ENCODE measurements at regions not wholly inside any gene's neighbourhood (a gene's known extent, or its start where the extent isn't known, plus 50 kb on each side); places are given as distances from the start of the nearest gene placed in this dataset.

DNA sequence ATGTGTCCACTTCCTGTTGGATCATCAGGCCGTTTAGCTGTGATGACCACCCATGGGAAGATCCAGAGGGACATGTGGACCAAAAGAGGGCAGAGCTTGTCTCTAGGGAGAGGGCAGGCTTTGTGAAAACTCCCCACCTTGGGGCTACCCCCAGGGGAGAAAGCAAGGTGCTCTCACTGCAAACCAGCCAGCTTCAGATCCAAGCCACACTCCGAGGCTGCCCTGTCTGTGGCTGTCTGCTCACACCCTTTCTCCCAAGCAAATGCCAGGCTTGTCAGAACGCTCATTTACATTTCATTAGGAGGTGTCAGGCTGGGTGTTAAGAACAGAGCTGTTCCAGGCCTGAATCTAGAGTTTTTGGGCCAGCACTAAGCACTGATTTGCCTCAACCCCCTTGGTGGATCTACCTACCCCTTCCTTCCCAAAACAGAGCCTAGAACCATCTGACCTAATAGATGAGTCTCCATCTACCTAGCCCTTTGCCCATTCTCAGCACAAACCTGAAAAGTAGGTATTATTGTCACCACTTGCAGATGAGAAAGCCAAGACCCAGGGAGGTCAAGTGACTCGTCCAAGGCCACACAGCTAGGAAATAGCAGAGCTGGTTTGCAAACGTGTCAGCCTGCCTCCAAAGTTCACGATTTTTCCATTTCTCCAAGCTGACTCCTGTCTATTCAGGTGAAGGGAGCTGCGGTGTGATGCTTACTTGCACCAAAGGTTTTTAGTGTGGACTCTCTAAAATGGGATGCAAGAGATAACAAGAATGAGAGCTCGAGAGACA is 130.9 kb downstream of the EMX2 start:
- no peak for DNase-seq

DNA sequence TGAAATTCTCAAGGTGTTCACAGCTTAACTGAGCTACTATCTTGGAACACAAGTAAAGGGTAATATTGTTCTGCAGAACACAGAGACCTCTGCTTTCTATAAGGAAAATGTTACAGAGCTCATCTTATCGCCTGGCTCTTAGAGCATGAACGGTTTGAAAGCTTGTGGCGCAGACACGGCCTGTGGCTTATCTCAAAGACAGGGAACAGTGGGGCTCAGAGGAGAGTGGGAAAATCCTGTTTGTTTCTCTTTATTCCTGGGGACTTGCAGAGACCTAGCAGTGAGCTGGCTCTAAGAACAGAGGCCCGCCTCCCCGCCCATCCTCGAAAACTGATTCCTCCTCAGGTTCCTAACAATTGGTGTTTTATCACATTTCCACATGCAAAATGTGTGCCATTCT is 131.7 kb downstream of the EMX2 start:
- DNase-seq, result no peak

DNA sequence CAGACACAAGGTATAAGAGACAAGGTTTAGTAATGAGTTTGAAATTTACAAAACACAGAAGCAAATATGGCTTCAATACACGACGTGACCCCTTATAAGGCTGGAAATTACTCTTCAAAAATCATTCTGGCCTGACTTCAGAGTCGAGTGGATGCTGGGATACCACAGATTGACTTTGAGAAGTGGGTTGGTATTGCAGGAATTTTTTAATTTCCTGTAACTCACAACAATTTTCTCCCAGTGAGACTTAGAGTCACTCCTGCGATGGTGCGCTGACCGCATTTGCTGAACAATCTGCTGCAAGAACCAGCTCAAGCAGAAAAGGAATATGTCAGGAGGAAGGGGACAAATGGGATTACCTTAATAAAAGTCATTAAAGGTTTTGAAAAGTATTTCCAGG is 132.1 kb downstream of the EMX2 start:
- no peak for DNase-seq

DNA sequence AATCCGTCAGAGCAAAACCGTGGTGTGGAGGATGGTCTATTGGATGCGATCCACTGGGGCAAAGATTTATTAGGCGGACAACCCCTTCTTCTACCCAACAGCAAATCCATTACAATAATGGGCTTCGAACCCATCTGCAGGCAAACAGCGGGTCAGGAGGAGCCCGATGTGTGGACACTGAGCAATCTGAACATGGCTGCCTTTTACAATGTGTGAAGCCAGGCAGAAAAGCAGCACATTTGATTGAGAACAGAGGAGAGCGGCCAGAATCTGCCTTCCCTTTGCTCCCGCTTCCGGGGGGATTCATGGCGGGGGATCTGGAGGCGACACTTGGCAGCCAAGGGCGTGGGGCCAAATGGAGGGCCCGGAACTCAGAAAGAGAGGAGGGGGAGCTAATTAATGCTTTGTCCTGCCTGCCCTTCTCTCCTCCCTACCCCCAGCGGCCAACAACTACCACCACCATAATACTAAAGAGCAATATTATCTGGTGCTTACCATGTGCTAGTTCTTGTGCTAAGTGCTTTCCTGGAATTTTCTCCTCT is 133.0 kb downstream of the EMX2 start:
- DNase-seq, result peak; percentile 45

DNA sequence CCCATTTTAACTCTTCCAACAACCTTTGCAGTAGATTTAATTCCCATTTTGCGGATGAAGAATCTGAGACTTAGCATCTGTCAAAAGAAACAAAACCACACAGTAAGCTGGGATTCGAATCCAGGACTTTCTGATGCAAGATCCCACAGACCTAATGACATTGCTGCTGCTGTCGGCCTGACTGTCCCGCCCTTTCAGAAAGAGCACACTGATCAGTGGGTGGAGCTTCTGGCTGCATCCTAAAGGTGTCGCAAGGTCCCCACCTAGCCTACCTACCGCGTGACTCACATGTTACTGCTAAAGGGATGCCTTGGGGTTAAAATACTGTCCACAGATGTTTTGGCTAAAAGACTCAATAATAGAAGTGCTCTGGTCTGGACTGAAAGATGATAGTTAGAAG is 134.7 kb downstream of the EMX2 start:
- no peak for DNase-seq

DNA sequence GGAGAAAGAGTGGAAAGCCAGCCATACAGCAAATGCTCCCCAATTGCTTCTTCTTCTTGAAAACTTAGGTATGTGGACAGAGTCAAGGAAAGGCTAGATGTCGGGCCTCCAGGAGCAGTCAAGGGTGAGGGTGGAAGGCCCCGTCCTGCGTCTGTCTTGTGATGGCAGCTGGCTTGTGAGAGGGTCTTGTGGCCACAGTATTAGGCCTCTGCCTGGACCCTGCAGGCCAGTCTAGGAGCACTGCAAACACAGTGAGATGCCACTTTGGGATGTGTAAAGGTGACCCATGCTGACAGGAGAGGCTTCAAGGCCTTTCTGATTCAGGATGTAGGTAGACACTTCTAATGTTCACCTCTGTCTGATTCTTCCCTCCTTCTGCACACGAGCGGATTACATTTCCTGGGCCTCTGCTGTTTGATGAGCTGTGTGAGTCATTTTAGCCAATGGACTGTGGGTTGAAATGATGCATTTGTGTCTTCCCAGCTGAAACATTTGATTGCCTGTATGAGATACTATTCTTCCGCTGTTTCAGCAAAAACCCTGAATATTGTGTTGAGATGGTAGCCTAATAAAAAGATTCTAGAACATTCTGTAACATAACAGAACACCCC is 135.4 kb downstream of the EMX2 start:
- no peak for DNase-seq

DNA sequence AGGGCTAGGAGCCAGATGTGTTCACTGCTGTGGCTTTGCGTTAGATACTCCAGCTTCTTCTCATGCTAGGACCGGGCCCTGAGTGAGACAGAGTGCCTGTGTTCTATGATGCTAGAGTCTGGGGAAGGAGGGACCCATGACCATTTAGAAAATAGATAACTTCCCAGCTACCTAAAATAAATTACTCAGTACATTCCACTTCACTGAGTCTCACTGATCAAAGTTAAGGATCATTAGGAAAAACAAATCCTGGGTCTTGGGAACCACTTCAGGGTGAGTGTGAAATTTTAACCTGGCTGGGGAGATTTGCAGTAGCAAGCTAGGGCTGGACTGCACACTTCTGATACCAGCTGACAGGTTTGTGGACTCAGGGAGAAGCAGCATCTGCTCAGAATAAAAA is 138.1 kb downstream of the EMX2 start:
- no peak for DNase-seq

DNA sequence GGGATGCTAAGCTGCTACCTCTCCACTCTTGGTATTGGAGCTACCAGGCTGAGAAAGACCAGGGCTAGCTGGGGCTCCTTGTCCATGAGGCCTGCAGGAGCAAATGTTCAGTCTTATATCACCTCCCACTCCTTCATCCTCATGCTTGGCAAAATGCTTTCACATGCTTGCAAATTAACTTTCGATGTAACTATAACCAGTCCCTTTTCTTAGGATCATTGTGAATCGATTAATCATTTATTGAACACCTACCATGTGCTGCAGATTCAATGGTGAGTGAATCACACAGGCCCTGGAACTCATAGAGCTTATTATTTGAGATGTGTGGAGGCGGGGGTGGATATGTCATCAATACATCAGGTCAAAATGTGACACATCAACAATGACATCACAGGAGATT is 138.6 kb downstream of the EMX2 start:
- DNase-seq, result no peak

DNA sequence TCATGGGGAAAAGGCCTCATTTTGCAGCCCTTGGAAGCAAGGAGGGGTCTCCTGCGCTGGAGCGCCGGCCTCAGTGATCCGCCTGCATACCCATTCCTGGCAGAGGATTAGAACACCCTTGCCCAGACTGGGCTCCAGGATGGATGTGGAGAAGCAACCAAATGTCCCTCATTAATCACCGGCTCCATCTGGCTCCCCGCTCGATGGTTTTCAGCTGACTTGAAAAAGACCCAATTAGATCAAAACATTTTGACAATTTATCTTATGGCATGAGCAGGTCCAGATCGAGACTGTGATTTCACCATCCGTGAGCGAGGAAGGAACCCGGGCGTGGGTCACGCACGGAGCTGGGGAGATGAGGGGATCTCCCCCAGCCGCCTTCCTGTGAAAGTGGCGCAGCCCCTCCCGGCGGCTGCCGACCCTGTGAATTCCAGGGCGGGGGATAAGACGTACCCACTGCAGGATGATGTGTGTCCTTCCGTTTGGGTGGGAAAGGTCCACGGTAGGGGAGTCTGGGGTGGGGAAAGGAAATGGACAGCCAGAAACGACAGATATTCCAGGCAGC is 141.6 kb downstream of the EMX2 start:
- DNase-seq, result no peak

DNA sequence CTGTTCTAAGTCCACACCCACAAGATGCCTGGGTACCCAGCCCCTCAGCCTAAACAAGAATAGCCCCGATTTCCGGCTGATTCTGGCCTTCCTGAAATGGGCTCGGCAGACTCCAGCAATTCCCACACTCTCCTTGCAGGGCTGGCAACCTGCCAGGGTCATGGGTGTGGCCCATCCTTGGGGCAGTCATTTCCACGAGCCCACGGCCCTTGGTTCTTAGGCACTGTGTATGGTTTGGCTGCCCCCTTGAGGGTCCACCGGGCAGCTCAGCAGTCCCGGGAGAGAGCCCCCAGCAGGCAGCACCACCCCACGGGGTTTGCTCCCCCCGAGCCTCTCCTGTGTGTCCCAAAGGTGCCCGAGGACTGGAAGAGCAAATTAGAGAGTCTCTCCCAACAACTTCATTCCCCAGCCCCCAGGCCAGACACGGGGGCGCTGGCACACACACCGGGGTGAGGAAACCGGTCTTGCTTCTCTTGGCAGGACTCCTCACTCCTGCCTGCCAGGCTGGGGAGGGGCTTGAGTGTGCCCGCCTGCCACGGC is 142.2 kb downstream of the EMX2 start:
- no peak for DNase-seq

DNA sequence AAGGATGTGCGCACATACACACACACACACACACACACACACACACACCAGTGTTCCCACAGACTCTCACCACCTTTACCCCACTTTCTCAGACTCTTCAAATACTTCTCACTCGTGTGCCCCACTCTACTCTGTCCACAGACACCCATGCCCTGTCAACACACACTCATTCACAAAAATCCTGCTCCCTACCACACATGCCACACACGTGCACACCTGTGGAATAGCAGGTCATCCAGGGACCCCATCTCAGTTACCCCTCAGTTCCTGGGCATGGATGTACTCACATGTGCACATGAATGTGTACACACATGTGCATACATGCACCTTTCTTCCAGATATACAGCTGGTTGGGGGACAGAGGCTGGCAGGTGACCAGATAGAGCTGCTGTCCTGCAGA is 142.9 kb downstream of the EMX2 start:
- no peak for DNase-seq

DNA sequence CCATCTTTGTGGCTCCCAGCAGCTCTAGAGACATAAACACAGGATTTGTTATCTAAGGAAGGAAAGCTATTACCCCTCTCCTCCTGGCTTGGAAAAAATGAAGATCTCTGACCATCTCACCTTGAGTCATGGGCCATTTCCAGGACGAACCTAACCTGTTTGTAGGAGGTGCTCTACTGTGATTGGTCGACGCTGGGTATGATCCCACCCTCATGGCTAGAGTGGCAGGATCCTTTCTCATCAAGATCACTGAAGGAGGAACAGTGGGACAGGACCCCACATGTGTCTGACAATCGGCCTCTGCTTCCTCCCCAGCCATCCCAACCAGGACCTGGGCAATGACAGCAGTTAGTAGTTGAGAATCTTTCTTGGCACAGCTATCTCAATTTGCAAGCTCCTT is 144.1 kb downstream of the EMX2 start:
- DNase-seq, result no peak

DNA sequence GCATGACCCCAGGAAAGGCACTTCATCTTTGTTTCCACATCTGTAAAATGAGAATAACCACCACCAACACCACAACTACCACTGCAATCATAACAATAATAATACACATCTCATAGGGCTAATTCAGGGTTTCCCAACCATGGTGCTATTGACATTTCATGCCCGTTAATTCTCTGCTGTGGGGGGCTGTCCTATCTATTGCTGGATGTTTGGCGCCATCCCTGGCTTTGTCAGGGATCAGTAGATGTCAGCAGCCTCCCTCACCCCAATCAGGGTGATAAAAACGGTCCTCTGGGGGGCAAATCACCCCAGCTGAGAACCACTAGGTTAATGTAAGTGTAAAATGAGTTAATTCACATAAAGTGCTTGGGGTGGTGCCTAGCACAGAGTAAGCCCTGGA is 145.8 kb downstream of the EMX2 start:
- no peak for DNase-seq

DNA sequence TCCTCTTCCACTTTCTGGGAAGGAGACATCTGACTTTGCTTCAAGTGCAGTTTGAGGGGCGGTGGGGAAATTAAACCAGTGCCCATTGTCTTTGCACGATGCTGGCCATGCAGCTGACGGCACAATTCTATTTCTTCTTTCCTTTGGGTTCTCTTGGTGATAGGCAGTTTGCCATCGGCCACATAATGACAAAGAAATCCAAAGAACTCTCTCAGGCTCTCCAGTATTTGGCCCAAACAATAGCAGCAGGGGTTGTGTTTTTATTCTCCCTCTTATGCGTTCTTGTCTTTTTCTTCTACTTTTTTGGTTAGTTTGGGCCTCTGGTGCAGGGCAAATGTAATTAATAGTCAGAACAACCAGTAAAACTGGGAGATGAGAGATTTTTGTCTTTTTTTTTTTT is 147.0 kb downstream of the EMX2 start:
- no peak for DNase-seq

DNA sequence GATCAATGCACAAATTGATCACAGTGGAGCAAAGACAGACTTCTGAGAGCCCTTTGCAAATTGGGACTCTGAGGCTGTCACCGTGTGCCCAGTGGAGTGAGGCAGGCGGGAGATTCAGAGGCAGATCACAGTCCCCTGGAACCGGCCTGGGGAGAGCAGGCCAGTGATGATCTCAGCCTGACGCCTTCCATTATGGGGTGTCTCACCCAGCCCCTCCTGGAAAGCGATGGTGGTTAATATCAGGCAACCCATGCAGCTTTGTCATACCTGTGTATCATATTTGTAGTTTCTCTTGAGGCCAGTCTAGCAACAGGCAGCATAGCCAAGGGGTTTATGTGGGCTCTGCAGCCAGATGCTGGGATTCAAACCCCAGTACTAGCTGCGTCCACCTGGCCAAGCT is 147.8 kb downstream of the EMX2 start:
- DNase-seq, result no peak

DNA sequence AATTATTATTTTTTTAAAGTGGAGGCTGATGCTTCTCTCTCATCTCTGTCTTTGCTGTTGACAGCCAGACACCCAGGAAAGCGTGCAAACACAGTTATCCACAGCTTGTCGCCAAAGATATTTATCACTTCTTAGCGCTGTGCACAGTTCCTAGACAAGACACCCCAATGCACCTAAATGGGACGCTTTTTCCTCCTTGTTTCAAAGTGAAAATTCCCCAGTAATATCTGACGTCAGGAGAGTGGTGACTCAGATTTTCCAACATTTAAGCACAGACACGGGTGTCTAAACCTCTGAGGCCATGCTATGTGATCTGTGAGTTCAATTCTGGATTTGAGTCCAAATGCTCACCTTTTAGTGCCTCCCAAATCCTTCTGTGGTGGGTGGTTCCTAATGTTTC is 151.6 kb downstream of the EMX2 start:
- DNase-seq, result no peak

DNA sequence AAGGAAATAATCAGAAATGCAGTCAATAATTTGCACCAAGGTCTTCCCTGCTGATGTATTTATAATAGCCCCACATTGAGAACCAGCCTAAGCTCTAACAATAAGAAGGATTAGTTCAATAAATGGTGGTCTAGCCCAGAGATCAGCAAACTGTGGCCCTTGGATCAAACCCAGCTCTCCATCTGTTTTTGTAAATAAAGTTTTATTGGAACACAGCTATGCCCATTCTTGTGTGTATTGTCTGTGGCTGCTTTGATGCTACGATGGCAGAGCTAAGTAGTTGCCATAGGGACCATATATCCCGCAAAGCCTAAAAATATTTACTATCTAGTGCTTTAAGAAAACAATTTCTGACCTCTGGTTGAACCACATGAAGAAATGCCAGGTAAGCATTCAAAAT is 154.9 kb downstream of the EMX2 start:
- DNase-seq, result no peak

DNA sequence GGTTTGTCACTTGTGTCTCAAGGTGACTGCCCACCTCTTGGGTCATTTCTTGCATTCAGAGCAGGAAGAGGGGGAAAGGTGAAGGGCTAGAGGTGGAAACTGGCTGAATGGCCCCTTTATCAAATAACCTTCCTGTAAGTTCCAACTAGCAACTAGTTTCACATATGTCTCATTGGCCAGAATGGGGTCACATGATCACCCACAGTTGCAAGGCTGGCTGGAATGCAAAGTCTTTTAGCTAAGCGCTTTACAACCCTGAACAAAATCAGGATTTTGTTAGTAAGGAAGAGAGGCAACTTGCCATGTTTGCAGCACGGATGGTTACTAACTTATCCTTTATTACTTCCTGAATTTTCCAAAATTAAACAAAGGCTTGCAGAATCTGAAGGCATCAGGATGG is 156.3 kb downstream of the EMX2 start:
- no peak for DNase-seq

DNA sequence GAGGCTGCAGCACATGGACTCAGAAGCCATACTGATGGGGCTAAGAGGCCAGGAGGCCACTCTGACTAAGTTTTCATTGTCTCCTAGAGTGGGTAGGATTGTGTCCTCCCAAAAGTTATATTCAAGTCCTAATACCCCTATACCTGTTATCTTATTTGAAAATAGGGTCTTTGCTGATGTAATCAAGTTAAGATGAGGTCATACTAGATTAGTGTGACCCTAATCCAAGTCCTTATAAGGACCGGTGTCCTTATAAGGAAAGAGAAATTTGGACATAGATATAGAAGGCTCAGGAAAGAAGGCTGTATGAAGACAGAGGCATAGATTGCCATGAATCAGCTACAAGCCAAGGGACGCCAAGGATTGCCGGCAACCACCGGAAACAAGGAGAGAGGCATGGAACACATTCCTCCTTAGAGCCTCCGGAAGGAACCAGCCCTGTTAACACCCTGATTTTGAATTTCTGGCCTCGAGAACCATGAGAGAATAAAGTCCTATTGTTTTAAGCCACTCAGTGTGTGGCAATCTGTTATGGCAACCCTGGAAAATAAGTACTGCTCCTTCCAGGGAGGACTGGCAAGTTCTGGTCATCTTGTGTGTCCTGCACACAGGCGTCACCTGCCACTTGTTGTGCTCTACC is 157.0 kb downstream of the EMX2 start:
- DNase-seq, result no peak

DNA sequence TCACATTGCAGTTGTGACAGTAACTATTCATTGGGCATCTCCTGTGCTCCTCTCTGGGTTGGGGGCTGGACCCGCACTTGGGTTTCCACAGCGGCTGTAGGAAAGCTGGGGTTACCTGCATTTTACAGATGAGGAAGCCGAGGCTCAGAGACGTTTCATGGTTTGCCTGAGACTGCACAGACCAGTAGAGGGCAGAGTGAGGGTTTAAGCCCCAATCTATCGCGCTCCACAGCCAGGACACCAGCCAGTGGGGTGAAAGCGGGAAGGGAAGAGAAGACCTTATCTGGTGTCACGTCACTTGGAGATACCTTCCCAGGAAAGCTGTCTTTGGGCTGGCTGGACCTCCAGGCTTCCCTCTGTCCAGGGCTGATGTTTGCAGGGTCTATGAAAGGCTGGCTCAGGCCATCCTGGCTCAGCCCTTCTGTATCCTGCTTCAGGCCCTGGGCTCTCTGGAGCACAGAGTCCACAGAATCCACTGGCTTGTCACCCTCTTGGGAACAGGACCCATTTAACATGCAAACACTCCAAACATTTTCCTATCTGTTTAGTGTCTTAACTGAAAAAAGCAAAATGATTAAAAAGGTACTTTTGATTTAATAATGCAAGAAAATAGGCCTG is 167.7 kb downstream of the EMX2 start:
- DNase-seq, result no peak

DNA sequence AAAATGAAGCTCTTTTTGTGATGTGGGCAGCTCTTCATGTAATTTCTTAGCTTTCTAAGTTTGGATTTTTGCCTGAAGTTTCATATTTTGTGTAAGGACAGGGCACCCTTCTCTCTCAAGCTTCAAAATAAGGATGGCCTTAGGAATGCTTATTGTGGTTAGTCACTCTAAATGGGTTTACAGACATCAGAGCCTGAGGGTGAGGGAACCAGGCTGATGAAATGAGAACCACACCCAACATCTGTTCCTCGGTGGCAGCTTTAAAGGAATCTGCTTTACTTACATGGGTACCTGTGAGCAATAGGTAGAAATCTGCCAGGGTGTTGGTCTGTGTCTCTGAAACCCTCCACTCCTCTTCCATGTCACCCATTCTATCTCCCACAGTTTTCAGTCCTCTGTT is 174.3 kb downstream of the EMX2 start:
- DNase-seq, result no peak

DNA sequence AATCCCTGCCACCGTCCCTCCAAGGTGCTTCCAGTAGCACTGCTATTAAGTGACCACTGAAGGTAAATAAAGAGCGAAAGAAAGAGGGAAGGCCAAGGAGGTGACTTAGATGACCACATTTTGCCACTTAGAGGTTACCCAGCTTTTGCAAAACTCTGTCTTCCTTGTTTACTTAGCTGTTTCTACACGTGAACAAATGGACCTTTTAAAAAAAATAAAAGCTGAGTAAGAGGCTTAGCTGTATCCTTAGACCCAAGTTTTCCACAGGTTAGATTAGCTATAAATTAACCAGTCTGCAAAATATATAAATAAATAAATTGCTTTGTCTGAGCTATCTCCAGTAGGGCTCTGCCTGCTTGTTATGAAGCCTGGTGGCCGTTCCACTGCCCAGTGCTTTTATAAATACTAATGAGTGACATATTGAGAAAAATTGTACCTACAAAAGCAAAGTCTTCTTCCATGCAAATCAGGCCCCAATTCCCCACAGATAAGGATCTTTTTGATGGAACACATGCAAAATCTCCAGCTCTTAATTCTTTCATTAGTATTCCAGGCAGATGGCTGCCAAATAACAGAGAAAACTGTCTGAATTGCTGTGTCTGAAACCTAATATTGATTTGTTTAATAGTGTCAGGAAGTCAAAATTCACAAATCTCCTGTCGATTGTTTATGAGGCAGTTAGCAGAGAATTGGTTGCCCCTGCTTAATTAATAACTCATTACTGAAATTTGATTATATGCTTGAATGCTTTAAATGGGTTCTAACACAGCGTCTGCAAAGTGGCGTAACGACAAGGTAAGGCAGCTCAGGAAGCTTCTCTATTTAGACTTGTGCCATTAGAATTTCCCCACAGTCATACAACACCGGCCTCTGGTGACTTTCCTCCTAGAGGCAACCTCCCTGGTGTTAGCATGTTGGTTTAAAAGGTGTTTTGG is 176.7 kb downstream of the EMX2 start:
- no peak for DNase-seq

Data from retina (tissue), 1 donor.